ENCODE measurements at regions not wholly inside any gene's neighbourhood (a gene's known extent, or its start where the extent isn't known, plus 50 kb on each side); places are given as distances from the start of the nearest gene placed in this dataset.

- Histone ChIP-seq H3K36me3 (ENCODE audit: low read depth) (no peaks in the 10 kb centered on the region), H3K9me2 (ENCODE audit: insufficient read depth) (no peaks in the 10 kb centered on the region), H3K4me1 (replicated peaks; ENCODE audit: insufficient read depth) (no peaks in the 10 kb centered on the region), H3K27ac (no peak overlapping the region), H3K4me3 (no peak overlapping the region), H4K20me1 (ENCODE audit: insufficient read depth) (no peaks in the 10 kb centered on the region), H3K4me2 (no peak overlapping the region), H3K79me2 (ENCODE audit: low read depth) (no peaks in the 10 kb centered on the region), H3K27me3 (ENCODE audit: insufficient read depth, low read depth) (no peaks in the 10 kb centered on the region), H3F3A (ENCODE audit: insufficient read depth, low read depth) (no peaks in the 10 kb centered on the region), H3K9me3 (ENCODE audit: insufficient read depth, low read depth) (no peaks in the 10 kb centered on the region), H2AFZ (no peak overlapping the region)
- CTCF ChIA-PET = no interaction called here
- POLR2A ChIA-PET (ENCODE audit: unreplicated experiment) = no interaction called here
- intact Hi-C loops (cut with micrococcal nuclease; ENCODE audit: unreplicated experiment) = no loop called here
- BruUV-seq (replicated peaks) = no TSS peak
- DNase-seq = no peak
- TF ChIP-seq CTCF (conservative IDR thresholded peaks at IDR 0.05) (no peak), EZH2 (IDR thresholded peaks at IDR 0.05; ENCODE audit: low read depth) (no peak)
Measured at GRCh38 chr16:10332775-10333174, 53.1 kb upstream of the ATF7IP2 start.

- Histone ChIP-seq H3K4me1 (replicated peaks; ENCODE audit: insufficient read depth) (no peaks in the 10 kb centered on the region), H3K9me2 (ENCODE audit: insufficient read depth) (no peaks in the 10 kb centered on the region), H3K4me2 (no peak overlapping the region), H3K36me3 (ENCODE audit: low read depth) (no peaks in the 10 kb centered on the region), H2AFZ (no peak overlapping the region), H3F3A (ENCODE audit: insufficient read depth, low read depth) (no peaks in the 10 kb centered on the region), H3K27me3 (ENCODE audit: insufficient read depth, low read depth) (no peaks in the 10 kb centered on the region), H3K27ac (no peak overlapping the region), H3K9me3 (ENCODE audit: insufficient read depth, low read depth) (no peaks in the 10 kb centered on the region), H3K79me2 (ENCODE audit: low read depth) (no peaks in the 10 kb centered on the region), H4K20me1 (ENCODE audit: insufficient read depth) (no peaks in the 10 kb centered on the region), H3K4me3 (no peak overlapping the region)
- BruUV-seq (replicated peaks) = no TSS peak
- intact Hi-C loops (cut with micrococcal nuclease; ENCODE audit: unreplicated experiment) = no loop called here
- TF ChIP-seq CTCF (conservative IDR thresholded peaks at IDR 0.05) (no peak), EZH2 (IDR thresholded peaks at IDR 0.05; ENCODE audit: low read depth) (no peak)
- ChIA-PET CTCF (no interaction called here), POLR2A (ENCODE audit: unreplicated experiment) (interaction anchor here (0.6 kb wide), 1 partner anchor 34 kb away, joined by 8 read pairs; no protein-coding TSS in a partner anchor)
- no peak for DNase-seq
Measured at GRCh38 chr16:10333321-10334032, 52.4 kb upstream of the ATF7IP2 start.

- POLR2A ChIA-PET (ENCODE audit: unreplicated experiment) = no interaction called here
- Histone ChIP-seq H3K79me2 (ENCODE audit: low read depth) (no peaks in the 10 kb centered on the region), H3K36me3 (ENCODE audit: low read depth) (no peaks in the 10 kb centered on the region), H3K9me3 (ENCODE audit: insufficient read depth, low read depth) (peaks cover 6% of the 10 kb centered on the region; the same call in 1 of the 2 replicates), H3F3A (ENCODE audit: insufficient read depth, low read depth) (no peaks in the 10 kb centered on the region), H3K4me1 (replicated peaks; ENCODE audit: insufficient read depth) (no peaks in the 10 kb centered on the region), H3K4me2 (no peak overlapping the region), H3K9me2 (ENCODE audit: insufficient read depth) (no peaks in the 10 kb centered on the region), H3K27me3 (ENCODE audit: insufficient read depth, low read depth) (no peaks in the 10 kb centered on the region), H3K4me3 (no peak overlapping the region), H4K20me1 (ENCODE audit: insufficient read depth) (no peaks in the 10 kb centered on the region), H2AFZ (no peak overlapping the region), H3K27ac (no peak overlapping the region)
- intact Hi-C loops (cut with micrococcal nuclease; ENCODE audit: unreplicated experiment) = no loop called here
- no TSS peak for BruUV-seq (replicated peaks)
- DNase-seq = no peak
- TF ChIP-seq EZH2 (IDR thresholded peaks at IDR 0.05; ENCODE audit: low read depth) = no peak
- no peak for TF ChIP-seq CTCF (conservative IDR thresholded peaks at IDR 0.05)
- CTCF ChIA-PET = no interaction called here
Measured at GRCh38 chr16:10335681-10336080, 50.2 kb upstream of the ATF7IP2 start.

Data from PC-9 (cell line).